Gastroesophageal sphincter (tissue), 3 donors: ENCODE measurements at regions not wholly inside any gene's neighbourhood (a gene's known extent, or its start where the extent isn't known, plus 50 kb on each side); places are given as distances from the start of the nearest gene placed in this dataset.

Source experiments
- CTCF ChIP-seq, 4 experiments: fragments of 200-600 bp in 2 of 4; fragments of 450-650 bp in 2 of 4; sonication (generic) in 1 of 4; IDR thresholded peaks; one replicate each; pipeline ENCODE4 v1.5.1; 2017 to 2019; ENCODE audit warnings: antibody characterized with exemption in 4 of 4, mild to moderate bottlenecking in 2 of 4, moderate library complexity in 2 of 4
- EP300 ChIP-seq: sonication (generic); formaldehyde crosslinking; IDR thresholded peaks from one replicate; pipeline ENCODE4 v1.6.1; 2017; ENCODE audit warnings: antibody characterized with exemption, mild to moderate bottlenecking

- TF ChIP-seq EP300 (no peak), CTCF (IDR thresholded peaks at IDR 0.05) (no peak)
Observed at GRCh38 chr12:3420693-3421092, 70.3 kb upstream of the PRMT8 start.
